MCF 10A (cell line): ENCODE measurements at regions not wholly inside any gene's neighbourhood (a gene's known extent, or its start where the extent isn't known, plus 50 kb on each side); places are given as distances from the start of the nearest gene placed in this dataset.
A peak's percentile ranks its signal among the peaks of the same experiment; 100 is the strongest.

Source experiments
- BruUV-seq: library from RNA; stranded (reverse); fragments of 400-500 nt; replicated peaks from 2 replicates; lab custom pipeline; 2021; lab: Mats Ljungman, UMichigan
- CTCF ChIA-PET: fragments of 300-600 bp; sonication (Branson Sonifier 250); formaldehyde crosslinking; extraction: SDS; loops from one replicate; lab custom pipeline; 2021; ENCODE audit warnings: antibody characterized with exemption, inconsistent platforms; lab: Yijun Ruan, JAX
- POLR2A ChIA-PET: fragments of 300-600, 350-650 bp; sonication (Branson Sonifier 250); formaldehyde crosslinking; extraction: SDS; loops from one replicate; lab custom pipeline; 2020; ENCODE audit warnings: antibody characterized with exemption, inconsistent platforms; lab: Yijun Ruan, JAX
- DNase-seq: peaks from one replicate; pipeline ENCODE4 v3.0.0-alpha.2; 2018; ENCODE audit not compliant: unreplicated experiment
- H3K27ac Mint-ChIP-seq: one replicate; pipeline ENCODE4 v1.8.0; 2022; ENCODE audit warnings: mild to moderate bottlenecking, low read depth, mixed read lengths; ENCODE audit not compliant: unreplicated experiment
- H3K27me3 Mint-ChIP-seq: one replicate; pipeline ENCODE4 v1.8.0; 2022; ENCODE audit warnings: mixed read lengths; ENCODE audit not compliant: insufficient read depth, unreplicated experiment
- H3K36me3 Mint-ChIP-seq: one replicate; pipeline ENCODE4 v1.8.0; 2022; ENCODE audit warnings: mild to moderate bottlenecking, moderate library complexity, mixed read lengths; ENCODE audit not compliant: insufficient read depth, unreplicated experiment
- H3K4me1 Mint-ChIP-seq: one replicate; pipeline ENCODE4 v1.8.0; 2022; ENCODE audit warnings: mixed read lengths; ENCODE audit not compliant: insufficient read depth, unreplicated experiment
- H3K4me3 Mint-ChIP-seq: one replicate; pipeline ENCODE4 v1.8.0; 2022; ENCODE audit warnings: mild to moderate bottlenecking, moderate library complexity, mixed read lengths; ENCODE audit not compliant: unreplicated experiment
- H3K9me3 Mint-ChIP-seq: one replicate; pipeline ENCODE4 v1.8.0; 2022; ENCODE audit warnings: mixed read lengths; ENCODE audit not compliant: unreplicated experiment
- intact Hi-C: fragments of 100-400 bp; cut with micrococcal nuclease; formaldehyde crosslinking; loops from 2 replicates; pipeline ENCODE4 v1.14.1; 2022
- TF ChIP-seq, protein P1 (sequence below): fragments of 200-600 bp; IDR thresholded peaks from one replicate; pipeline ENCODE4 v1.8.0; 2022; ENCODE audit warnings: antibody characterized with exemption, mild to moderate bottlenecking; ENCODE audit not compliant: unreplicated experiment

DNA sequence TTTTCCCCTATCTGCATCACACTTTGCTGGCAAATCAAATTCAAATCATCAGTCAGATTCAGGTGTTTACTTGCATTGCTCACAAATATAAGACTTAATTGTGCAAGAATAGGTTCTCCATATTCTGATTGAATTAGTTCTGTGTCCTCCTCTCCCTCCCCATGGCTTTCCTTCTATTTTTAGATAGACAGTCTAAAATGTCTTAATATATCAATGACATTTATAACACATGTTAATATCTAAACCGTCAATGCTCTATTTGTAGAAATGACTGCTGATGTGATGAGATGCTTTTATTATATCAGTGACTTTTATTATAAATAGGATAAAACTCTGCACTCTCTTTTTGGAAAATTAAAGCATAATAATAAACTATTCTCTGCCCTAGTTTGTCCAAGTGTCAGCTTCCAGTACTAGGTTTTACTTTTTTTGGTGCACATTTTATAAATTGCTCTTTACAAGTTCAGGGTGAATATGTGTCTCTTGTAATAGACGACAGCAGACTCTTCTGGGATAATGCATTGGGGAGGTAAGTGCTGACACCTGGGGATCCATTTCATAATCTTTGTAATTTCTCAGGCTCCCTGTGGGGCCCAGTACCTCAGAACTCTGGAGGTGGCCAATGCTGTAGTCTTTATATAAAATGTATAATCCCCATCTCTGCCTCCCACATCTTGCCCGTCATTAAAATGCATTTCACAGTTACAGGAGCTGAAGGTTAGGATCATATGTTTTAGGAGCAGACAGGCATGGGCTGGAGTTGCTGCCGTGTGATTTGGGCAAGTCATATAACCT, 321.5 kb downstream of the BRINP1 start:
- no peaks in the 10 kb centered on the region for H3K36me3 Mint-ChIP-seq
- intact Hi-C loops = no loop called here
- H3K27ac Mint-ChIP-seq = no peak overlapping the region
- TF ChIP-seq, protein P1, sequence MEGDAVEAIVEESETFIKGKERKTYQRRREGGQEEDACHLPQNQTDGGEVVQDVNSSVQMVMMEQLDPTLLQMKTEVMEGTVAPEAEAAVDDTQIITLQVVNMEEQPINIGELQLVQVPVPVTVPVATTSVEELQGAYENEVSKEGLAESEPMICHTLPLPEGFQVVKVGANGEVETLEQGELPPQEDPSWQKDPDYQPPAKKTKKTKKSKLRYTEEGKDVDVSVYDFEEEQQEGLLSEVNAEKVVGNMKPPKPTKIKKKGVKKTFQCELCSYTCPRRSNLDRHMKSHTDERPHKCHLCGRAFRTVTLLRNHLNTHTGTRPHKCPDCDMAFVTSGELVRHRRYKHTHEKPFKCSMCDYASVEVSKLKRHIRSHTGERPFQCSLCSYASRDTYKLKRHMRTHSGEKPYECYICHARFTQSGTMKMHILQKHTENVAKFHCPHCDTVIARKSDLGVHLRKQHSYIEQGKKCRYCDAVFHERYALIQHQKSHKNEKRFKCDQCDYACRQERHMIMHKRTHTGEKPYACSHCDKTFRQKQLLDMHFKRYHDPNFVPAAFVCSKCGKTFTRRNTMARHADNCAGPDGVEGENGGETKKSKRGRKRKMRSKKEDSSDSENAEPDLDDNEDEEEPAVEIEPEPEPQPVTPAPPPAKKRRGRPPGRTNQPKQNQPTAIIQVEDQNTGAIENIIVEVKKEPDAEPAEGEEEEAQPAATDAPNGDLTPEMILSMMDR = no peak
- no peaks in the 10 kb centered on the region for H3K4me1 Mint-ChIP-seq
- BruUV-seq = no TSS peak
- POLR2A ChIA-PET = no interaction called here
- H3K27me3 Mint-ChIP-seq = no peaks in the 10 kb centered on the region
- DNase-seq = no peak
- H3K9me3 Mint-ChIP-seq = peaks cover 23% of the 10 kb centered on the region
- CTCF ChIA-PET = interaction anchor here (0.5 kb wide), 1 partner anchor 330 kb away, joined by 3 read pairs; no protein-coding TSS in a partner anchor
- H3K4me3 Mint-ChIP-seq = no peak overlapping the region

DNA sequence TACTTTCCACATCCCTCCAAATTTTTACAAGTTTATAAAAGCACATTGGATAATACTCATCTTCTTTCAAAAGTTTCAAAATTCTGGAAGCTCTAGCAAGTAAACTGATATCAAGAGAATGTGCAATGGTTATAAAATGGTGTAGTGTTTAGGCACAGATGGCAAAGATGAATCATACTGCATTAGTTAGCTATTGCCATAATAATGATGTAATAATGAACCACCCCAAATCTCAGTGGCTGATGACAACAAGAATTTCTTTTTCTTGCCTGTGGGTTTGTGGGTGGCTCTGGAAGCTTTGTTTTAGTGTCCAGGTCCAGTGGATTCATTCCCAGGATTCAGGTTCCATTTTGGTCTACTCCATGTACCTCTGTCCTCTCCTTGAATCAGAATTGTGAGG, 319.0 kb downstream of the BRINP1 start:
- CTCF ChIA-PET = interaction anchor here (0.6 to 0.7 kb wide), 2 partner anchors 408 to 479 kb away, joined by 3 read pairs; no protein-coding TSS in a partner anchor
- H3K4me1 Mint-ChIP-seq = no peaks in the 10 kb centered on the region
- H3K27me3 Mint-ChIP-seq = no peaks in the 10 kb centered on the region
- POLR2A ChIA-PET = no interaction called here
- H3K4me3 Mint-ChIP-seq = no peak overlapping the region
- no peak overlapping the region for H3K27ac Mint-ChIP-seq
- H3K9me3 Mint-ChIP-seq = peaks cover 15% of the 10 kb centered on the region
- intact Hi-C loops = no loop called here
- peak; percentile 27 for DNase-seq
- no TSS peak for BruUV-seq
- H3K36me3 Mint-ChIP-seq = no peaks in the 10 kb centered on the region
- TF ChIP-seq, protein P1 = no peak

DNA sequence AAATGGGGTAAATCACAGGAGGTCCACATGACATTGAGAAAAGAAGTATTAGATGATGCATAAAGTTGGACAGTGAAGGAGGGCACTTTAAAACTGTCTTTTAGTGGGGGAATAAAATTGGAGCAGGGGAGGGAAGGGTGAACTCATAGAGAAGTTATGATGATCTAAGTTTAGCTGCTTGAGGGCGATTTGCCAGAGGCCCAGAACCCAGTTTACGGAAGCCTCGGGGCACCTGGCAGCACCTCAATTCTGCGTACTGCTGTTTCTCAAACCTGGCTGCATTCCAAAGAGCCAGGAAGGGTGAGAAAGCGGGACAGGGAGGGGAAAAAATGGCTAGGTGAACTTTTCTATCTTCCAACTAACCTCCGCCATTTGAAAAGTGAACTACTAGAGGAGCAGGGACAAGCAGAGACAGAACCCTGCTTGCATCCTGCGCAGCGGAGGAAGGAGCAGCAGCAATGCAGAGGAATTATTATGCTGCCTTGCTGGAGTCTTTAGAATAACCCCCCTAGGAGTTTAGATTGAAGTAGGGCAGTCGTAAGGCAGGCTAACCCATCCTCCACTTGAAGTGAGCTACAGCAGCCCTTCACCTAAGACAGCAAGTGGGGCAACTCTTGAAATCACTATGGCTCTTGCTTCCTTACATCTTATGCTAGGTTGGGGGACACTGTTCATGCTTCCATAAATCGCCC, 316.8 kb downstream of the BRINP1 start:
- Mint-ChIP-seq H3K4me3 (no peak overlapping the region), H3K9me3 (peaks cover 23% of the 10 kb centered on the region), H3K27ac (no peak overlapping the region), H3K36me3 (no peaks in the 10 kb centered on the region), H3K27me3 (no peaks in the 10 kb centered on the region), H3K4me1 (no peaks in the 10 kb centered on the region)
- ChIA-PET POLR2A (no interaction called here), CTCF (no interaction called here)
- TF ChIP-seq, protein P1 = no peak
- no TSS peak for BruUV-seq
- intact Hi-C loops = no loop called here
- DNase-seq = peak; percentile 82

DNA sequence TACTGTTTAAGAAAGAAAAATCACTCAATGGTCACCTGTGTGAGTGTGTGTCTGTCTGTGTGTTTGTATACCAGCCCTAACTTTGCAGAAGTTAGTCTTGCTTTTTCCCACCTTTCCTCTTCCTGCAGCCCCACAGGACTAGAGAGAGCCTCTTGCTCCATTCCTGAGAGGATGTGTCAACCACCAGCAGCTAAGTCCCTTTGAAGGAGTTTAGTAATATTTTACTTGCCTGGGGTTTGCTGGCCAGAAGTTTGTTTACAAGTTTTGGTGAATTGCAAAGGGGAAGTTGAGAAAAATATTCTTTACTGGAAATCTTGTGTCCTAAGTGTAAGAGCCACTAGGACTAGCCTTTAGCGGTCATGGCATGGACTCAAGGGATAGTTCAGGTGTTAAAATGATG, 316.2 kb downstream of the BRINP1 start:
- Mint-ChIP-seq H3K36me3 (no peaks in the 10 kb centered on the region), H3K9me3 (peaks cover 23% of the 10 kb centered on the region), H3K27ac (no peak overlapping the region), H3K4me3 (no peak overlapping the region), H3K27me3 (no peaks in the 10 kb centered on the region), H3K4me1 (no peaks in the 10 kb centered on the region)
- DNase-seq = peak; percentile 64
- TF ChIP-seq, protein P1 = no peak
- intact Hi-C loops = no loop called here
- ChIA-PET CTCF (no interaction called here), POLR2A (no interaction called here)
- no TSS peak for BruUV-seq
